ENCODE measurements at regions not wholly inside any gene's neighbourhood (a gene's known extent, or its start where the extent isn't known, plus 50 kb on each side); places are given as distances from the start of the nearest gene placed in this dataset.

GRCh38 chr9:89961616-89962341 lies 357.0 kb downstream of the GADD45G start:
- TF ChIP-seq, protein P1, sequence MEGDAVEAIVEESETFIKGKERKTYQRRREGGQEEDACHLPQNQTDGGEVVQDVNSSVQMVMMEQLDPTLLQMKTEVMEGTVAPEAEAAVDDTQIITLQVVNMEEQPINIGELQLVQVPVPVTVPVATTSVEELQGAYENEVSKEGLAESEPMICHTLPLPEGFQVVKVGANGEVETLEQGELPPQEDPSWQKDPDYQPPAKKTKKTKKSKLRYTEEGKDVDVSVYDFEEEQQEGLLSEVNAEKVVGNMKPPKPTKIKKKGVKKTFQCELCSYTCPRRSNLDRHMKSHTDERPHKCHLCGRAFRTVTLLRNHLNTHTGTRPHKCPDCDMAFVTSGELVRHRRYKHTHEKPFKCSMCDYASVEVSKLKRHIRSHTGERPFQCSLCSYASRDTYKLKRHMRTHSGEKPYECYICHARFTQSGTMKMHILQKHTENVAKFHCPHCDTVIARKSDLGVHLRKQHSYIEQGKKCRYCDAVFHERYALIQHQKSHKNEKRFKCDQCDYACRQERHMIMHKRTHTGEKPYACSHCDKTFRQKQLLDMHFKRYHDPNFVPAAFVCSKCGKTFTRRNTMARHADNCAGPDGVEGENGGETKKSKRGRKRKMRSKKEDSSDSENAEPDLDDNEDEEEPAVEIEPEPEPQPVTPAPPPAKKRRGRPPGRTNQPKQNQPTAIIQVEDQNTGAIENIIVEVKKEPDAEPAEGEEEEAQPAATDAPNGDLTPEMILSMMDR (conservative IDR thresholded peaks at IDR 0.05 in 1 of 2, IDR thresholded peaks at IDR 0.05 in 1 of 2; ENCODE audit: extremely low read depth in 1 of 2, insufficient read depth in 1 of 2, low read depth in 1 of 2, low read length in 2 of 2): no peak
- no peak for TF ChIP-seq EZH2 (IDR thresholded peaks at IDR 0.05; ENCODE audit: borderline replicate concordance, low read length)

All from mammary epithelial cell (primary cell).